K562 (cell line): ENCODE measurements at regions not wholly inside any gene's neighbourhood (a gene's known extent, or its start where the extent isn't known, plus 50 kb on each side); places are given as distances from the start of the nearest gene placed in this dataset.

Experiments used
- ATAC-seq: fragments of 200-7000 bp; cut with Tn5 transposase; 3 replicates; pipeline ENCODE4 v1.9.1; 2020; ENCODE audit warnings: moderate library complexity
- BruUV-seq: library from RNA; stranded (reverse); fragments of 400-500 nt; replicated peaks from 2 replicates; lab custom pipeline; 2021; lab: Mats Ljungman, UMichigan
- CTCF ChIA-PET: fragments of 300-600 bp; formaldehyde crosslinking; extraction: SDS; loops from one replicate; lab custom pipeline; 2021; ENCODE audit warnings: low intra/inter-chr PET ratio; lab: Yijun Ruan, JAX
- POLR2A ChIA-PET: fragments of 300-600, 350-650 bp; sonication (Branson Sonifier 250); formaldehyde crosslinking; extraction: SDS; loops from one replicate; lab custom pipeline; 2021; ENCODE audit warnings: antibody characterized with exemption, inconsistent platforms; lab: Yijun Ruan, JAX
- DNase-seq, 4 experiments: peaks; one replicate each; pipeline versions ENCODE4 v3.0.0 to v3.0.0-alpha.2; 2011 to 2018; ENCODE audit warnings: low spot score in 3 of 4, mixed read lengths in 3 of 4; ENCODE audit errors: extremely low read depth in 1 of 4
- FAIRE-seq: peaks from 2 replicates; lab custom pipeline; 2011; peaks lifted over from hg19 to GRCh38; lab: Jason Lieb, UNC
- H2AFZ ChIP-seq: 2 replicates; pipeline ENCODE4 v1.6.0; 2011; ENCODE audit warnings: low read depth, low read length, control low read depth, inconsistent platforms
- H3K27ac ChIP-seq: fragments of 200-600 bp; 3 replicates; pipeline ENCODE4 v1.8.0; 2011; ENCODE audit warnings: low read depth, mild to moderate bottlenecking, control low read depth, inconsistent platforms, low read length, moderate library complexity, mixed read lengths; ENCODE audit errors: extremely low read depth
- H3K27me3 ChIP-seq, 2 experiments: fragments of 300-600 bp in 1 of 2; 2 replicates in 1 of 2; 3 replicates in 1 of 2; pipeline versions ENCODE4 v1.6.0 to v1.8.0; 2011; ENCODE audit warnings: inconsistent platforms in 2 of 2, low read length in 2 of 2, mild to moderate bottlenecking in 1 of 2, mixed read lengths in 1 of 2, moderate library complexity in 1 of 2; ENCODE audit not compliant: control insufficient read depth in 2 of 2, insufficient read depth in 2 of 2
- H3K36me3 ChIP-seq: fragments of 300-600 bp; 3 replicates; pipeline ENCODE4 v1.8.0; 2011; ENCODE audit warnings: mild to moderate bottlenecking, low read length, inconsistent platforms; ENCODE audit not compliant: control insufficient read depth, insufficient read depth
- H3K4me1 ChIP-seq, 2 experiments: fragments of 200-600 bp in 1 of 2; replicated peaks in 1 of 2; 2 replicates in 1 of 2; 3 replicates in 1 of 2; pipeline versions ENCODE4 v1.5.1 to v1.8.0; 2011; ENCODE audit warnings: inconsistent platforms in 2 of 2, low read length in 2 of 2, mild to moderate bottlenecking in 1 of 2, mixed read lengths in 1 of 2, moderate library complexity in 1 of 2; ENCODE audit not compliant: control insufficient read depth in 2 of 2, insufficient read depth in 2 of 2
- H3K4me2 ChIP-seq: 2 replicates; pipeline ENCODE4 v1.6.1; 2011; ENCODE audit warnings: low read length, control low read depth, inconsistent platforms, mixed read lengths; ENCODE audit not compliant: insufficient read depth
- H3K4me3 ChIP-seq: fragments of 200-600 bp; sonication (generic), shearing (Covaris generic); 2 replicates; pipeline ENCODE4 v1.5.1; 2016; ENCODE audit warnings: control low read depth, inconsistent platforms
- H3K79me2 ChIP-seq: fragments of 200-600 bp; 3 replicates; pipeline ENCODE4 v1.8.0; 2011; ENCODE audit warnings: low read length, inconsistent platforms; ENCODE audit not compliant: control insufficient read depth, insufficient read depth
- H3K9ac ChIP-seq, 2 experiments: 2 replicates each; pipeline versions ENCODE4 v1.6.0 to v1.6.1; 2011; ENCODE audit warnings: low read depth in 2 of 2, low read length in 2 of 2, control low read depth in 1 of 2, inconsistent platforms in 1 of 2, mild to moderate bottlenecking in 1 of 2, mixed read lengths in 1 of 2; ENCODE audit not compliant: insufficient read depth in 1 of 2
- H3K9me1 ChIP-seq: one replicate; pipeline ENCODE4 v1.6.0; 2011; ENCODE audit warnings: inconsistent platforms, mild to moderate bottlenecking, low read length, moderate library complexity; ENCODE audit not compliant: control insufficient read depth, insufficient read depth
- H3K9me3 ChIP-seq: replicated peaks from 2 replicates; pipeline ENCODE4 v1.5.1; 2011; ENCODE audit warnings: low read depth, low read length, inconsistent platforms; ENCODE audit not compliant: control insufficient read depth, insufficient read depth
- H4K20me1 ChIP-seq: replicated peaks from 2 replicates; pipeline ENCODE4 v1.6.1; 2011; ENCODE audit warnings: low read length, inconsistent platforms, mixed read lengths; ENCODE audit not compliant: control insufficient read depth, insufficient read depth
- FOXA3 ChIP-seq, 2 experiments: fragments of 450-650 bp in 1 of 2; sonication (generic) in 1 of 2; formaldehyde crosslinking; IDR thresholded peaks in 1 of 2; conservative IDR thresholded peaks in 1 of 2; 2 replicates each; pipeline versions ENCODE4 v1.4.0 to v1.8.0; 2020 to 2022; ENCODE audit warnings: mild to moderate bottlenecking in 2 of 2, missing genetic modification reagents in 1 of 2
- FOXJ2 ChIP-seq: fragments of 200-800 bp; sonication (Bioruptor generic); IDR thresholded peaks from 2 replicates; pipeline ENCODE4 v1.6.1; 2016; ENCODE audit warnings: missing genetic modification characterization, missing compliant biosample characterization
- GTF2E2 ChIP-seq: fragments of 200-800 bp; sonication (Bioruptor generic); IDR thresholded peaks from 2 replicates; pipeline ENCODE4 v1.6.1; 2016; ENCODE audit warnings: missing genetic modification characterization, missing compliant biosample characterization
- MTA3 ChIP-seq: fragments of 450-650 bp; formaldehyde crosslinking; IDR thresholded peaks from 2 replicates; pipeline ENCODE4 v1.6.1; 2017; ENCODE audit warnings: mild to moderate bottlenecking, borderline replicate concordance
- NR4A1 ChIP-seq, 2 experiments: fragments of 250-450 bp in 1 of 2; fragments of 450-650 bp in 1 of 2; sonication (Bioruptor Pico) in 1 of 2; IDR thresholded peaks; 2 replicates each; pipeline versions ENCODE4 v1.4.0 to v1.6.1; 2016 to 2020; ENCODE audit warnings: mild to moderate bottlenecking in 2 of 2, missing compliant biosample characterization in 1 of 2, missing genetic modification characterization in 1 of 2, moderate library complexity in 1 of 2
- POLR2G ChIP-seq: fragments of 200-400 bp; formaldehyde crosslinking; IDR thresholded peaks from 2 replicates; pipeline ENCODE4 v1.6.1; 2017; ENCODE audit warnings: low read depth, mild to moderate bottlenecking, antibody characterized with exemption, low read length, moderate library complexity
- RBFOX2 ChIP-seq: fragments of 200-400 bp; formaldehyde crosslinking; IDR thresholded peaks from 2 replicates; pipeline ENCODE4 v1.6.1; 2017; ENCODE audit warnings: low read depth, mild to moderate bottlenecking, low read length, moderate library complexity
- WGBS: fragments of 100-300 bp; shearing (Covaris generic); methylation state at CpG from one replicate; pipeline ENCODE4 v1.1.6; 2016; ENCODE audit warnings: low coverage, mixed read lengths; ENCODE audit not compliant: insufficient coverage; ENCODE audit errors: missing lambda C conversion rate; 5-methylcytosine and 5-hydroxymethylcytosine counted together
- in situ Hi-C: fragments of 300-500 bp; cut with MboI; formaldehyde crosslinking; loops from 4 replicates; pipeline ENCODE4 v1.15.0; 2018; ENCODE audit warnings: inconsistent platforms, mixed read lengths
- intact Hi-C: fragments of 100-400 bp; cut with micrococcal nuclease; formaldehyde crosslinking; loops from 2 replicates; pipeline ENCODE4 v1.14.2; 2022

DNA sequence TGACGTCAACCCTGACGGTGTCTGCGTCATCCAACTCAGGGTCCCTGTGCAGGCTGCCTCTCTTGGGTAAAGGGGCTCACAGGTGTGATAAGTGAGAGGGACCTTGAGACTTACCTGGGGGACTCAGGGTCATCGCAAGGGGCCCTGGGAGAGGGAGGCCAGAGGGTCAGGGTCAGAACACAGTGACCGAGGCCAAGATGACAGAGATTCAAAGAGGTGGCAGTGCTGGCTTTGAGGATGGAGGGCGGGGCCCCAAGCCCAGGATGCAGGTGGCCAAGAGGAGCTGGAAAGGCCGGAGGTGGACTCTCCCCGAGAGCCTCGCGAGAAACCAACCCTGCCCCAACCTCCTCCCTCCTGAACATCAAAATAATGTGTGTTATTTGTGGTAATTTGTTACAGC, 165.2 kb upstream of the PPP2R2D start:
- ATAC-seq: no peak
- peaks cover 0 to 16% of the 10 kb centered on the region in 2 experiments; a peak in 3 of 5 replicates for H3K27me3 ChIP-seq
- no TSS peak for BruUV-seq
- TF ChIP-seq FOXA3 (CRISPR knock-in tag; conservative IDR thresholded peaks at IDR 0.05 in 1 of 2, IDR thresholded peaks at IDR 0.05 in 1 of 2) (no peak), FOXJ2 (tag) (no peak), MTA3 (no peak), NR4A1 (CRISPR knock-in tag; IDR thresholded peaks at IDR 0.05) (no peak), NR4A1 (tag; IDR thresholded peaks at IDR 0.05) (no peak), POLR2G (no peak), GTF2E2 (tag) (no peak), RBFOX2 (no peak)
- no peaks in the 10 kb centered on the region for H3K9me1 ChIP-seq
- POLR2A ChIA-PET: no interaction called here
- FAIRE-seq: no peak
- DNase-seq: no peak
- intact Hi-C loops: no loop called here
- CTCF ChIA-PET: no interaction called here
- H3K9ac ChIP-seq: no peak overlapping the region
- H3K4me3 ChIP-seq: no peak overlapping the region
- no peak overlapping the region for H2AFZ ChIP-seq
- H3K36me3 ChIP-seq: no peaks in the 10 kb centered on the region
- no peaks in the 10 kb centered on the region for H3K9me3 ChIP-seq
- no peaks in the 10 kb centered on the region for H4K20me1 ChIP-seq
- H3K4me1 ChIP-seq: no peaks in the 10 kb centered on the region; a peak in 1 of 5 replicates
- H3K4me2 ChIP-seq: no peak overlapping the region
- WGBS: 0% methylated on average over 8 of the region's 10 CpGs
- H3K27ac ChIP-seq: no peak overlapping the region
- in situ Hi-C loops: no loop called here
- no peaks in the 10 kb centered on the region for H3K79me2 ChIP-seq
